ENCODE measurements at regions not wholly inside any gene's neighbourhood (a gene's known extent, or its start where the extent isn't known, plus 50 kb on each side); places are given as distances from the start of the nearest gene placed in this dataset.

GRCh38 chr16:54351171-54351570 is 64.6 kb upstream of the IRX3 start:
- no TSS peak for BruUV-seq (replicated peaks)
- no peaks in the 10 kb centered on the region for H3K4me1 Mint-ChIP-seq (ENCODE audit: low read depth, unreplicated experiment)
- no peak for DNase-seq
- intact Hi-C loops (cut with micrococcal nuclease; ENCODE audit: unreplicated experiment) = no loop called here
- H3K9me3 Mint-ChIP-seq (ENCODE audit: low read depth, unreplicated experiment) = peaks cover 6% of the 10 kb centered on the region
- H3K27me3 Mint-ChIP-seq (ENCODE audit: unreplicated experiment) = peaks cover 22% of the 10 kb centered on the region
- no peaks in the 10 kb centered on the region for H3K36me3 Mint-ChIP-seq (ENCODE audit: insufficient read depth, unreplicated experiment)
- H3K27ac Mint-ChIP-seq (ENCODE audit: unreplicated experiment) = no peak overlapping the region
- no peak overlapping the region for H3K4me3 Mint-ChIP-seq (ENCODE audit: low read depth, unreplicated experiment)
- CTCF ChIA-PET = no interaction called here
- no peak for TF ChIP-seq CTCF (IDR thresholded peaks at IDR 0.05; ENCODE audit: unreplicated experiment)

GRCh38 chr16:54347961-54348360 is 61.4 kb upstream of the IRX3 start:
- BruUV-seq (replicated peaks) = no TSS peak
- H3K36me3 Mint-ChIP-seq (ENCODE audit: insufficient read depth, unreplicated experiment) = no peaks in the 10 kb centered on the region
- H3K9me3 Mint-ChIP-seq (ENCODE audit: low read depth, unreplicated experiment) = peaks cover 2% of the 10 kb centered on the region
- TF ChIP-seq CTCF (IDR thresholded peaks at IDR 0.05; ENCODE audit: unreplicated experiment) = no peak
- CTCF ChIA-PET = no interaction called here
- no peaks in the 10 kb centered on the region for H3K4me1 Mint-ChIP-seq (ENCODE audit: low read depth, unreplicated experiment)
- DNase-seq = no peak
- no peak overlapping the region for H3K4me3 Mint-ChIP-seq (ENCODE audit: low read depth, unreplicated experiment)
- intact Hi-C loops (cut with micrococcal nuclease; ENCODE audit: unreplicated experiment) = no loop called here
- peaks cover 37% of the 10 kb centered on the region for H3K27me3 Mint-ChIP-seq (ENCODE audit: unreplicated experiment)
- H3K27ac Mint-ChIP-seq (ENCODE audit: unreplicated experiment) = no peak overlapping the region

- no peak overlapping the region for H3K4me3 Mint-ChIP-seq (ENCODE audit: low read depth, unreplicated experiment)
- H3K4me1 Mint-ChIP-seq (ENCODE audit: low read depth, unreplicated experiment) = no peaks in the 10 kb centered on the region
- CTCF ChIA-PET = no interaction called here
- no peak overlapping the region for H3K27ac Mint-ChIP-seq (ENCODE audit: unreplicated experiment)
- DNase-seq = no peak
- intact Hi-C loops (cut with micrococcal nuclease; ENCODE audit: unreplicated experiment) = no loop called here
- H3K9me3 Mint-ChIP-seq (ENCODE audit: low read depth, unreplicated experiment) = no peaks in the 10 kb centered on the region
- BruUV-seq (replicated peaks) = no TSS peak
- H3K27me3 Mint-ChIP-seq (ENCODE audit: unreplicated experiment) = peaks cover 27% of the 10 kb centered on the region
- no peak for TF ChIP-seq CTCF (IDR thresholded peaks at IDR 0.05; ENCODE audit: unreplicated experiment)
- H3K36me3 Mint-ChIP-seq (ENCODE audit: insufficient read depth, unreplicated experiment) = no peaks in the 10 kb centered on the region
These were observed 59.5 kb upstream of the IRX3 start for GRCh38 chr16:54346041-54346440.

GRCh38 chr16:54344646-54345630 is 58.4 kb upstream of the IRX3 start:
- no TSS peak for BruUV-seq (replicated peaks)
- DNase-seq = no peak
- CTCF ChIA-PET = interaction anchor here (0.7 kb wide), 2 partner anchors 22 to 792 kb away, joined by 3 to 10 read pairs; no protein-coding TSS in a partner anchor
- Mint-ChIP-seq H3K27ac (ENCODE audit: unreplicated experiment) (no peak overlapping the region), H3K36me3 (ENCODE audit: insufficient read depth, unreplicated experiment) (no peaks in the 10 kb centered on the region), H3K4me1 (ENCODE audit: low read depth, unreplicated experiment) (no peaks in the 10 kb centered on the region), H3K9me3 (ENCODE audit: low read depth, unreplicated experiment) (no peaks in the 10 kb centered on the region), H3K4me3 (ENCODE audit: low read depth, unreplicated experiment) (no peak overlapping the region), H3K27me3 (ENCODE audit: unreplicated experiment) (peaks cover 31% of the 10 kb centered on the region)
- intact Hi-C loops (cut with micrococcal nuclease; ENCODE audit: unreplicated experiment) = no loop called here
- no peak for TF ChIP-seq CTCF (IDR thresholded peaks at IDR 0.05; ENCODE audit: unreplicated experiment)
